OCI-LY3 (cell line): ENCODE measurements at regions not wholly inside any gene's neighbourhood (a gene's known extent, or its start where the extent isn't known, plus 50 kb on each side); places are given as distances from the start of the nearest gene placed in this dataset.

ENCODE experiments used
- H2AFZ ChIP-seq: fragments of 200-600, 300-600 bp; shearing (Covaris generic); 2 replicates; pipeline ENCODE4 v1.6.0; 2014; ENCODE audit warnings: antibody characterized with exemption, low read depth, low read length
- H3K27ac ChIP-seq: fragments of 200-600, 300-600 bp; sonication (generic); 2 replicates; pipeline ENCODE4 v1.5.1; 2014; ENCODE audit warnings: mild to moderate bottlenecking, low read length, moderate library complexity, mixed read lengths
- H3K27me3 ChIP-seq: fragments of 200-600, 300-600 bp; sonication (generic); 2 replicates; pipeline ENCODE4 v1.6.1; 2014; ENCODE audit warnings: low read depth, low read length, mixed read lengths
- H3K36me3 ChIP-seq: fragments of 200-600, 300-600 bp; sonication (generic); replicated peaks from 2 replicates; pipeline ENCODE3; 2014; ENCODE audit warnings: low read depth, low read length, mixed read lengths
- H3K4me1 ChIP-seq: fragments of 300-600, 200-600 bp; sonication (generic); 2 replicates; pipeline ENCODE4 v1.6.1; 2014; ENCODE audit warnings: low read length, mixed read lengths
- H3K4me2 ChIP-seq: fragments of 200-600, 300-600 bp; sonication (generic); 2 replicates; pipeline ENCODE4 v1.6.1; 2014; ENCODE audit warnings: low read length, mixed read lengths
- H3K4me3 ChIP-seq: fragments of 300-600, 200-600 bp; sonication (generic); 2 replicates; pipeline ENCODE4 v1.5.1; 2014; ENCODE audit warnings: antibody characterized with exemption, mild to moderate bottlenecking, low read length, moderate library complexity
- H3K79me2 ChIP-seq: fragments of 300-600, 200-600 bp; shearing (Covaris generic); 2 replicates; pipeline ENCODE4 v1.6.1; 2014; ENCODE audit warnings: mild to moderate bottlenecking, low read length, mixed read lengths
- H3K9ac ChIP-seq: fragments of 300-600, 200-600 bp; shearing (Covaris generic); 2 replicates; pipeline ENCODE4 v1.6.0; 2014; ENCODE audit warnings: mild to moderate bottlenecking, low read length, moderate library complexity
- H3K9me3 ChIP-seq: fragments of 200-600, 300-600 bp; shearing (Covaris generic); 2 replicates; pipeline ENCODE4 v1.6.1; 2014; ENCODE audit warnings: low read length, mixed read lengths; ENCODE audit not compliant: insufficient read depth
- H4K20me1 ChIP-seq: fragments of 200-600, 300-600 bp; sonication (generic); 2 replicates; pipeline ENCODE4 v1.6.1; 2016; ENCODE audit warnings: low read length, mixed read lengths; ENCODE audit not compliant: insufficient read depth
- CTCF ChIP-seq: fragments of 200-600, 300-600 bp; sonication (generic); IDR thresholded peaks from 2 replicates; pipeline ENCODE4 v1.5.1; 2014; ENCODE audit warnings: antibody characterized with exemption, low read length, low read depth
- EZH2phosphoT487 ChIP-seq: fragments of 200-600 bp; shearing (Covaris generic); IDR thresholded peaks from 2 replicates; pipeline ENCODE4 v1.6.1; 2018; ENCODE audit warnings: antibody characterized with exemption, mixed run types, low read depth

DNA sequence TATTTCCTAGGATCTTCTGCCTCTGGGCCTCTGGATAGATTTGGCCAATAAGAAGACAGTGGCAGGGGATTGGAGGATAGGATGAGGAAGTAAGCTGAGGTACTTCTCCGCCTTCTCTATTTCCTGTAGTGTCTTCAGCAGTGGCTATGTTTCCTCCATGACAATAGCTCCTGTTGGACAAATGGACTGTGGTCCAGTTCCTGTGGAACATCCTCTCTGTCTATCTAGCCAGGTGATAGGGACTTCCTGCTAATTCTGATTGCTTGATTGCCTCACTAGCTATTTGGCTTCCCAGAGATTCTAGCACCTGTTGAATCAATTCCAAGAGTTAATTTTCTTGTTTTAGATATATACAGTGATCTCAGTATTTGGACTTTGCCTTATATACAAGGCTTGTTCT is 456.2 kb upstream of the NECTIN3 start:
- H3K4me2 ChIP-seq: no peak overlapping the region
- no peaks in the 10 kb centered on the region for H3K79me2 ChIP-seq

DNA sequence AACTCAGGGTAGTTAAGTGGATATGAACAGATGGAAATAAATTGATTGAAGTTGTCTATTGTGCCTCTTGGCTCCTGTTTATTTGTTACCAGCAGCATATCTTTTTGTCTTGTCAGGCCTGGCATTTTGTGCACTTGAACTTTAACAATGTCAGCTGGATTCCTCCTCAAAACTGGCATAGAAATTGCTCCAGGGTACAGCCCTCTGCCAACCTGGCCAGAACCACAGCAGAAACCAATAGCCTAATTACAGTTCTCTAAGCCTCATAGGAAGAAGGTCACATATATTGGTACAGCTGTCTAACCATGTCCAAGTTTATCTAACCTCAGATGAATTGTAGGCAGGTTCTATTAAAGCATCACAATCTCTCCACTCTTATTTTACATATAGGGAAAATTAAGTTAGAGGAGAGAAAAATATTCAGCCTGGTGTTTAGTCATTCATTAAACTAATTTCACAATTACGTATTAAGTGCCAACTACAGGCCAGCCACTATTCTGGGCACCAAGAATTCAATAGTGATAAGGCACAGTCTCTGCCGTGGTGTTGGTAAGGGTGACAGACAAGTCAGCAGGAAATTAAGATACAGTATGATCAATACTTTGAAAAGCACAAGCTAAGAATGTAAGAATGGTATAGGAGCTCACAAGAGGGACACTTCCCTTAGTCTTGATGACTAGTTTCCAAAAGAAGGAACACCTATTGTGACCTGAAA is 452.9 kb upstream of the NECTIN3 start:
- Histone ChIP-seq H3K36me3 (no peaks in the 10 kb centered on the region), H3K4me3 (no peak overlapping the region), H3K79me2 (no peaks in the 10 kb centered on the region), H3K9ac (no peak overlapping the region), H3K27me3 (no peaks in the 10 kb centered on the region), H3K27ac (no peak overlapping the region), H3K4me2 (no peak overlapping the region), H4K20me1 (no peaks in the 10 kb centered on the region), H2AFZ (no peak overlapping the region), H3K9me3 (no peaks in the 10 kb centered on the region), H3K4me1 (no peaks in the 10 kb centered on the region)
- no peak for TF ChIP-seq CTCF
- no peak for TF ChIP-seq EZH2phosphoT487

More for the DNA sequence above, 456.2 kb upstream of the NECTIN3 start:
- Histone ChIP-seq H4K20me1 (no peaks in the 10 kb centered on the region), H2AFZ (no peak overlapping the region), H3K27me3 (no peaks in the 10 kb centered on the region), H3K9ac (no peak overlapping the region), H3K27ac (no peak overlapping the region), H3K4me1 (no peaks in the 10 kb centered on the region), H3K4me3 (no peak overlapping the region), H3K9me3 (no peaks in the 10 kb centered on the region), H3K36me3 (no peaks in the 10 kb centered on the region)
- TF ChIP-seq EZH2phosphoT487: no peak
- TF ChIP-seq CTCF: no peak

DNA sequence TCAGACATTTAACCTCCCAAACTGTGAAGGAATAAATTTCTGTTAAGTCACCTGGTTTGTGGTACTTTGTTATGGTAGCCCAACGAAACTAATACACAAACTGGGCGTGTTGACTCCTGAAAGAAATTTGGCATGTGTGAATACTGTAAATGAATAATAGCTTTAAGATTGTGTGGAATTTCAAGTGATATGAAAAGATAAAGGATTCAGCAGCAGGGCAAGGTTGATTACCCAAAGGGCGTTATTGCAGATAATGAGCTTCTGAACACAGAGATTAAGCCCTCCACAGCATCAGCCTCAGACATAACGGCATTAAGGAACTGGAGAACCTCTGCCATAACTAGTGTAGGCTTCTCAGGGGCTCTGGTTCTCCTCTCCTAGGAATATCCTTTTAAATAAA is 451.5 kb upstream of the NECTIN3 start:
- Histone ChIP-seq H3K27ac (no peak overlapping the region), H3K4me1 (no peaks in the 10 kb centered on the region), H3K9ac (no peak overlapping the region), H3K4me2 (no peak overlapping the region), H3K79me2 (no peaks in the 10 kb centered on the region), H3K36me3 (no peaks in the 10 kb centered on the region), H3K27me3 (no peaks in the 10 kb centered on the region), H3K4me3 (no peak overlapping the region), H4K20me1 (no peaks in the 10 kb centered on the region), H2AFZ (no peak overlapping the region), H3K9me3 (no peaks in the 10 kb centered on the region)
- TF ChIP-seq CTCF: no peak

DNA sequence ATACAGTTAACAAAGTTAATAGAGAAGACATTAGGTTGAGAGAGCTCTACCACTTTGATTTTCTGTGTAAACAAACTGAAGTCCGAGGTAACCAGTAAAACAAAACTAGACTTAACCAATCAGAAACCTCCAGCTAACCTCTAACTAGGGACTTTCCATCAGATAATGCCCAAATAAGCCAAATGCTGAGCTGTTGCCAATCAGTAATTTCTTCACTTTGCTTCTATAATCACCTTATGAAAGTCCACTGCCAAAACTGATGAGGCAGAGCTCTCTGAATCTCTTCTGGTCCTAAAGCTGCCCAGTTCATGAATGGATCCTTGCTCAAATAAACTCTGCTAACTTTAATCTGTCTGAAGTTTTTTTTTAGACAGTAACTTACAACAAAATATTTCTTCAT is 448.0 kb upstream of the NECTIN3 start:
- Histone ChIP-seq H2AFZ (no peak overlapping the region), H3K4me1 (no peaks in the 10 kb centered on the region), H3K9me3 (no peaks in the 10 kb centered on the region), H3K4me2 (no peak overlapping the region), H3K9ac (no peak overlapping the region), H3K36me3 (no peaks in the 10 kb centered on the region), H3K27ac (no peak overlapping the region), H3K27me3 (no peaks in the 10 kb centered on the region), H4K20me1 (no peaks in the 10 kb centered on the region), H3K4me3 (no peak overlapping the region), H3K79me2 (no peaks in the 10 kb centered on the region)
- TF ChIP-seq CTCF: no peak
- no peak for TF ChIP-seq EZH2phosphoT487
